SIG-M5 treated with dmso at 0.1 percent for 504 hours (cell line): ENCODE measurements at regions not wholly inside any gene's neighbourhood (a gene's known extent, or its start where the extent isn't known, plus 50 kb on each side); places are given as distances from the start of the nearest gene placed in this dataset.

Experiments used
- DNase-seq: peaks from one replicate; lab custom pipeline; 2025; ENCODE audit not compliant: unreplicated experiment; lab: John Stamatoyannopoulos, UW

DNA sequence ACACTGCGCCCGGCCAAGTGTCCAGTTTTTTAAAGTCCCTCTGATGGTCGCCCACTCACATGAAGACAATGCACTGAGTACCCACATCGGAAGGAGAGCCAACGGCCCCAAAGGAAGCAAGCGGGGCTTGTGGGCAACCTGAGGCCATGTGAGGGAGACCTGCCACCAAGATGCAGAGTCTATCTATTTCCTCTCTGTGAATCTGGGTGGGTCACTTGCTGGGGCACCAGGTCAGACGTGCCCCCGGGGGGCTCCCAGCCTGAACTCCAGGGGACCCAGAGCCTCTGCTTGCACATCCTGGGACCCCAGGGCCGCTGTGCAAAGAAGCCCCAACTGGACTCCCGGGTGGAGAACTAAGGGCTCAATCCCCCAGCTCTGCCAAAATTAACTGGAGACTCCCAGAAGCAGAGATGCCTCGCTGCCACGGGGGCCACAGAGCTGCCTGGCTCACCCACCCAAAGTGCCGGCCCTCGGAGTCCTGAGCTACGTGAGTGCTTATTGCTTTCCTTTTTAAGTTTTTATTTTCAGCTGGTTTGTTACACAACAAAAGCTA, 106.4 kb downstream of the BRD1 start:
- DNase-seq = no peak

DNA sequence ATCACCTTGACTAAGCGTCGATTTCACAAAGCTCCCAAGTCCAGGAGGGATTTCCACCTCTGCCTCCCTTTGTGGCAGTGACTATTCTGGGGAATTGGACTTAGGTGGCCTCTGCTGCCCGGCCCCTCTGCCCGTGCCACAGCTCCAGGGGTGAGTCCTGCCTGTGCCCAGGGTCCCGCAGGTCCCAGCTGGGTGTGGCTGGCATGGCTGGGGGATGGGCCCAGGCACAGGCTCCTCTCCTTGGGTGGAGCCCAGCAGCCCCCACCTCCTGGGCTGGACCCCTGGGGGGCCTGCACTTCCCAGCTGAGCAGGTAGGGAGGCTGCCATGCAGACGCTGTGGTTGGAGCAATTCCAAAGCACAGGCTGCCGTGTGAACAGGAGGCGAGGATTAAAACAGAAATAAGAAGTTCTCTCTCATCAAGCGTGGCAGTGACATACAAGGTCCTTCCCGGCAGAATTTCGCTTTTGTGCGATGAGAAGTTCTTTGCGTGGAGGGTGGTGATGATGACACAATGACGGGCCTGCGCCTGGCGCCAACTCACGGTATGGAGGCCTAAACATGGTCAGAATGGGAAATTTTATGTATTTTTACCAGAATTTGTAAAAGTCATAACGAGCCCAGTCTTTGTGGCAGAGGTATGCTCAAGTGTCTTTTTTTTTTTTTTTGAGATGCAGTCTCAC, 107.3 kb downstream of the BRD1 start:
- DNase-seq = no peak

DNA sequence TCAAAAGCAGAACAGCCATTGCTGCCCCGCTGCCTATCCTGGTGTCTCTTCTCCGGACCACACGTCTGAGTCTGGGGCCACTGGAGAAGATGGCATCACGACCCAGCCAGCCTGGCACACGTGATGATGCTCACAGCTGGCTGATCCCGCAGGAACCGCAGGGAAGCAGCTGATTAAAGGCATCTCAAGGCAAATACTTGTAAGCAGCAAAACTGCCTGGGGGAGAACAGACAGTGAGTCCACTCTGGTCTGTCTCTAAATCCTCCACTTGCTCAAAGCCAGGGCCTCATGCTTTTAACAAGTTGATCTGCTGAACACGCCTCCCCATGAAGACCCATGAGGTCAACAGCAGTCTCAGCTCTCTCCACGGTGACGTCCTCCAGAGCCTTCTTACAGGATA, 108.6 kb downstream of the BRD1 start:
- no peak for DNase-seq

DNA sequence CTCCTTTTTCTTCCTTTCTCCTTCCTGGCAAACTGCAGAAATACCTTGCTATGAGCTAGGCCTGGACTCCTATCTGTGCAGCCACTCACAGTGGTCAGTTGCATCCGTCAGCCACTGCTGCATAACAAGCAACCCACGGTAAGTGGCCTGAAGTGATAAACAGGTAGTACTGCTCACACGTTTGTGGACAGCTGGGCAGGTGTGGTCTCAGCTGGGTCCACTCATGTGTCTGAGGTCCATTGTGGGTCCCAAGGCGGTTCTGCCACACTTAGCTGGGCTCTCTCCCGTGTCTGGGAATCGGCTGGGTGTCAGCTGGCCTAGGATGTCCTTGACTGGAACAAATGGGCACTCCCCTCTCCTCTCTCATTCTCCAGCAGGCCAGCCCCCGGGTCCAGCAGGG, 109.3 kb downstream of the BRD1 start:
- no peak for DNase-seq

DNA sequence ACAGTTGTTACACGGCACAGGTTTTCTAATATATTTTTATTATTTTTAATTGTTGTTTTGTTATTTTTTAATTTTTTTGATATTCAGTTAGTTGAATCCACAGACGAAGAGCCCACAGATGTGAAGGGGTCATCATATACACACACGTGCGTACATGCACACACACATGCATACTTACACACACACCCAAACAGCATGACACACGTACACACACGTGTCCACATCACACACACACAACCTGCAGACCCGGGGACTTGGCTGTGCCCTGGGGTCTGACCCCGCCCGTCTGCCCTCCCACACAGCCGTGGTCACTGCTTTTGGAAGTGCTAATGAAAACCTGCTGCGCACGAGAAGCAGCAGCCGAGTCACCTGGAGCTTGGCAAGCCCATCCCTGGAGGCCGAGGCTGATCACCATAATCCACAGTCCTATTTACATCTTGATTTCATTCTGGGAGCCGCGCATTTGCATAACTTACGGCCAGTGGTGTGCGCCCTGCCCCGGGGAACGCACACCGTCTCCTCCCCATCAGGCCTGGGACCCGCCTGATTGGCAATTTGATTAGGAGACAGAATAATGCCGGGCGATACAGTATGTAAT, 110.3 kb downstream of the BRD1 start:
- no peak for DNase-seq

DNA sequence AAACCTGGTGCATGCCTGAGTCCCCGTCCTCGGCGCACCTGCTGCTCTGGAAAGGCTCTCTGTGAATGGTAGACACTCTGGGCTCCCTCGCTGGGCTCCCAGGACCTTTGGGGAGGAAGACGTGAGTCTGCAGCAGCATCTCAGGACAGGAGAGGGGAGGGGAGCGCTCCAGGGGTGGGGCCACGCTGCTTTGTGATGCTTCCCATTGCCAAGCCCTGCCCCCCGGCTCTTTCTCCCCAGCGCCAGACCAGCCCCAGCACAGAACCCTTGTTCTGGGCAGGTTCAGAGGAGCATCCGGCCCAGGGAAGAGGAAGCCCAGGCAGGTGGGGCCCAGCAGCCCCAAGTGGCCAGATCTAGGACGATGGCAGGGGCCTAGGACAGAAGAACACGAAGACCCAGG, 111.2 kb downstream of the BRD1 start:
- DNase-seq = no peak

DNA sequence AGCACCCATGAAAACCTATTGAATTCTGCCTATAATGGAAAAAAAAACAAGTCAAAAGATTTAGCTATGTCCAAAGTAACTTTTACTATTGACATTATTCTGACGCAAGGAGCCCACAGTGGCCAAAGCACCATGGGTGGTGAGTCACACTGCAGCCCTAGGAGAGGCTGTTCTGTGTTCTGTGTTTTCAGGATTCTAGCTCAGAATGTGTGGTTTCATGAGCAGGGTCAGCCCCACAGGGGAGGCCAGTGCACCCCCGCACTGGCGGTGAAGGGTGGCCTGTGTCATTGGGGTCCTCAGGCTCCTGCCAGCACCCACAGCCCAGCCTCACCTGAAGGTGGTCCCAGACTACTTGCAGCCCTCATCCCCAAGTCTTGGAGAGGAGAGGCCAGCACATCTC, 112.2 kb downstream of the BRD1 start:
- no peak for DNase-seq

DNA sequence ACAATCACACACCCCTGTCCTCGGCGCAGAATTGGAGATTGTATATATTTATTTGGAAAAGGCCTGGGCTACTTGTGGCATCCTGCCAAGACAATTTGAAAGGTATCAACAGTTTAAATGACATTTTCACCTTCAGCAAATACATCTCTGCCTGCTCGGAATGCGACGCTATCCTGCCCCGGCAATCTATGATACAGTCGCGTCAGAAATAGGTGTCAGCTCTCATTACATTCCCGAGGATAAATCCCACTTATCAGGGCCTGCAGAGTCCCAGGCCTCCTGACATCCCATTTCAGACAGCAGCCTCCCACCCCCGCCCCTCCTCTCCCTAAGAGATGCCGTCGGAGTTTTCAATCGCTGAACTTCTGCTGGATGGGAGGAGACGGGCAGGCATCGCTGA, 114.7 kb downstream of the BRD1 start:
- no peak for DNase-seq

DNA sequence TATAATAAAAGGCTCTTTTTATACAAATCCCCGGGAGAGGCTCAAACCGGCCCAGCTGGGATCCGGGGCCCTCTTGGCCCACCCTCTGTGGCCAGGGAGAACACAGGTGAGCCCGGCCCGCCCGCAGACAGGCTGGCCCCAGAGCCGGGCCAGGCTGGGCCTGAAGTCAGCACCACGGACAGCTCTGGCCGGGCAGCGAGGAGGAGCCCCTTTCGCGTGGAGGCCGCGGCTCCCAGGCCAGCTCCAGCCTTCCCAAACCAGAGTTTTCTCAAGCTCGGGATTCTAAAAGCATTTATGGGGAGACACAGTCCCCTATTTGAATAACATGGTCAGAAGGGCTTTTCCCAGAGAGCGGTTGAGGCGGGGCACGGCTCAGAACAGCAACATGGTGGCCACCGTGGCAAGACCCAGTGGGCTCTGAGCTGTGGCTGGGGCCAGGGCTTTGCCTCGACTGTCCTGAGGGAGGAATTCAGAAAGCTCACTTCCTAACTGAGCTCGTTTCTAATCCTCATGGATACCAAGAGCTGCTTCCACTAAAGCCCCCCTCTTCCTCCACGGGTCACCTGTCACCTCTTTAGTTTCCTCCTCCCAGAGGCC, 115.4 kb downstream of the BRD1 start:
- DNase-seq = no peak

DNA sequence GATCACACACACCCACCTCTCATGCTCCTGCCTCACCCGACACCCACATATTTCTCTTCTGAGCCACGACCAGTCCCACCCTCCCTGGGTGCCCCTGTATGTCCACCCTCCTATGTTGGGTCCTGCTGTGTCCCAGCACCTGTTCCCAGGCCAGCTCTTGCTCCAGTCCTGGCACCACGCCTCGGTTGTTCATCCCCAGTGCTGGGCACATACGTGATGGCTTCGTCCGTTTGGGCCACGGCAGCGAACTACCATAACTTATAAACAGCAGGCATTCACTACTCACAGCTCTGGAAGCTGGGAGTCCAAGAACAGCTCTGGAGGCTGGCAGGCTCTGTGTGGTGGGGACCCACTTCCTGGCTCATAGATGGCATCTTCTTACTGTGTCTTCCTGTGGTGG, 116.9 kb downstream of the BRD1 start:
- DNase-seq = no peak

DNA sequence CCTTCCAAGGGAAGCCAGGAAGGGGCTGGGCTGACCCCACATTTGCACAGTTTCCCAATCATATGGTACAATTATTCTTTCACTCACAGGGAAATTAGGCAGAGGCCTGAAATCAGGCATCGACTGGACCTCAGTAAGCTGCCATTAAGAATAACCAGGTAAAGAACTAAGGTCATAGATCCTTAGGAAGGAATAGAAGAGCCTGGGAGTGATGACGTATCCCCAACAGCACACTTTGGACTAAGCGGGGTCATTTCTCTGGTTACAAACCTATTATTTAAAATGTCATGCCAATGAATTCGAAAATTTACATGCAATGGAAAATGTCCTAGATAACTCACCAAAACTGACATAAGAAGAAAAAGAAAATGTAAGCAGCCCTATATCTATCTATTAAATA, 118.2 kb downstream of the BRD1 start:
- no peak for DNase-seq

DNA sequence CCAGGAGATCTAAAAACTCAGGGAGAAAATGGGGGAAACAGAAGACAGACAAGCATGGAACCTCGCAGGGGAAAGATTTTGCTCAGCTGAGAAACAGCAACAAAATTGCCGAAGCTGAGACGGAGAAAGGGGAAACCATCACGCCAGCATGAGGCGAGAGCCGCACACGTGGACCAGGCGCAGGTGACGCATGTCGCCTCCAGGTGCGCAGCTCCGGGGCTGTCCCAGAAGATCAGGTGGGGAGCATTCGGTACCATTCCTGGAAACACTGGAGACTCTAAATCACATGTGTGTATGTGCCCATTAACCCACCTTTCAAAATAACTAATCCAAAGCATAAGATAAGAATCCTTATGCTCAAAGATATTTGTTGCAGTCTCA, 121.7 kb downstream of the BRD1 start:
- no peak for DNase-seq

DNA sequence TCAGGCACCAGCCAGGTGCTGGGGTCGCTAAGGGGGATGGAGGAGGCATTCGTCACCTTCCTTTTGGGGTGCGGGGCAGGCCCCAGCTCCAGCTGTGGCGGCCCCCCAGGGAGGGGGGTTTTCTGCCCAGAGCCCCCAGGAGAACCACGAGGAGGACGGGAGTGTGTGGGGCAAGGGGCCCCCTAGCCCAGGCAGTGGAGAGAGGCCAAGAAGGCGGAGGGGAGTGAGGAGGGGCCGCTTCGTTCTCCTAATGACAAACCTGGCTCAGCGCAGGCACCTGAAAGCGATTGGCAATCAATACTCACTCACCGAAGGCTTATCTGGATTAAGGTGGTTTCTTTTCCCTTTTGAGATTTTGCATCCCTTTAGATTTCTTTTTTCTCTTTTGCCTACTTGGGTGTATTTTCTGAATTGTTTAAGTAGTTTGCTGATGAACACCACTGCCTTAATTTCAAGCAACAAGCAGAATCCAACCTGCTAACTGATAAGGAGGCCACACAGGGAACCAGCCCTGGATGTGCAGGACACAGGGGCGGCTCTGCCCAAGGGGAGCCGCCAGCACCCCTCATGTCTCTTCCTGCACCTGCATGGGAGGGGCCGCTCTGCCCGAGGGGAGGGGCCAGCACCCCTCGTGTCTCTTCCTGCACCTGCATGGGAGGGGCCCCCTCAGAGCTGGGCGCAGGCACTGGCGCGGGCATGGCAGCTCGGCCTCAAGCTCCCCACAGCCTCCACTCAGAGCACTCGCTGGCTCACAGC, 122.3 kb downstream of the BRD1 start:
- DNase-seq = no peak

DNA sequence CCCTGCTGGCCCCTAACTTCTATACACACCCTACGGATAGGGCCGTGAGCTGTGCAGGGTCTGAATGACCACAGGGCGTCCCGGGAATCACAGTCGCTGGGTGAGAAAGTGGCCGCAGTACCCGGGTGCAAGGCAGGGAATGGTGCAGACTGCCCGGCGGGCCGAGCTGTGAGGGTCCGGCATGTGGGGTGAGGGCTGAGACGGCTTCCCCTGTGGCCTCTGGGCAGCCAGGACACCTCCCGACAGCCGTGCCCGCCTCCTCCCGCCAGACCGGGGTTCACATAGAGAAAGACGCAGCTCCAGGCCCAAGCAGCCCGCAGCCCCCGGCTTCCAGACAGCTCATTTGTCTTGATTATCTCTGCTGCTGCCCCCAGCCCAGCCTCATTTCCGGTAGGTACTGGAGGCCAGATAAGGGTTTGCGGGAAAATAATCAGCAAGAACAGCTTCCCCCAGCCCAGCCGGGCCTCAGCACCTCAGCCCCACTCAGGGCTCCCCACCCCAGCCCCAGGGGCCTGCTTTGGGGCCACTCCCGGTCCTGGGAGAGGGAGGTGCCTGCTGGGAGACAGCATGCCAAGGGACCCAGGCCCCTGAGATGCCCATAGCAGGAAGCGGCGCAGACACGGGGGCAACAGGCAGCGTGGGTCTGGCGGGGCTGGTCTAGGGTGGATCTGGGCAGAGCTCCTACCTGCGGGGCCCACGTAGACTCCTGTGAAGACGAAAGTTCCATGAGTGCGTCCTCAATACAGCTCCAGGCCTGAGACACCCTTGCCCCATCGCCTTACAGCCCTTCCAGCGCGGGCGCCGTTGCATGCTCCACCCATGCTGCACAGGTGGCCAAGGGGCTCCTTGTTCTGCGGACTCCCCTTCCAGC, 123.1 kb downstream of the BRD1 start:
- DNase-seq = no peak

DNA sequence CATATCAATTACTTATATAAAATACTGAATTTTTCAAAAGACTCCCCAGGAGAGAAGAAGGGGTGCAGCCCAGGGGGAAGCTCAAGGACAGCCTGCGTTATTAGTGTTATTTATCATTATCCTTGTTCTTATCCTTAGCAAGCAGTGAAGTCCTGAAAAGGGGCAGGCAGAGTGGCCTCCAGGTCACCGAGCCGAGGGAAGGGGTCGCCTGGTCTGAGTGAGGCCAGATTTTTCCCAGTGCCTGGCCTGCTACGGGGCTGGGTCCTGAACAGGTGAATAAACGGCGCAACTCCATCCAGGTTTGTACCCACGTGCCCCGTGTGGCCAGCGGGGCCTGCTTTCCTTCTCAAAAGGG, 123.7 kb downstream of the BRD1 start:
- DNase-seq = no peak

DNA sequence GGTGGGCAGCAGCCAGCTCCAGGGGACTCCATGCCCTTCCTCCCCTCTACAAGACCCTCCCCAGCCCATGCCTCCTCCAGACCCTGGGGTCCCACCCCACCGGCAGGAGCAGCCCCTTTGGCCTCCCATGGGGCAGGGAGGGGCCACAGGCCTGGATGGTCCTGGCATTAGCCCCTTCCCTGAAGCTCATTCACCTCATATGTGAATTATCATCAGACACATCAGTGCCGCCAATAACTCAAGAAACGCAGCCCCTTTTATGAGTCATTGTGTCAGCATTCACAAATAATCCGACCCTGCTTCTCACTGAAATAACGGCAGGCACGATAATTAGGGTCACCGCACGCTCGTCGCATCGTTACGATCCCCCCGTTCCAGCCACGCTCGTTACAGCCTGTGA, 124.2 kb downstream of the BRD1 start:
- no peak for DNase-seq

DNA sequence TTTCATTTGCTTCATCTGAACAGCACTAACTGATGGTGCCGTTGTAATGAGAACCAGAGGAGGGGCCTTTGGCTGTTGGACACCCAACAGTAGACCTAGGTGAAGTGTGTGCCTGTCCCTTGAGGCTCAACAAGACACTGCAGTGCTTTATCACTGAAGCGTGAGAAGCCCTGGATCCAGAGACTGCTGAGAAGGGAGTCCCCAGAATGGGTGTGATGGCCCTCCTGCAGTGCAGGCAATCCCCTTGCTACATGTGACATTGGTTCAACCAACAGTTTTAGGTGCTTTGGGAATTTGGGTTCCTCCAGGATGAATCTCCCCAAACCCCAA, 125.6 kb downstream of the BRD1 start:
- no peak for DNase-seq

DNA sequence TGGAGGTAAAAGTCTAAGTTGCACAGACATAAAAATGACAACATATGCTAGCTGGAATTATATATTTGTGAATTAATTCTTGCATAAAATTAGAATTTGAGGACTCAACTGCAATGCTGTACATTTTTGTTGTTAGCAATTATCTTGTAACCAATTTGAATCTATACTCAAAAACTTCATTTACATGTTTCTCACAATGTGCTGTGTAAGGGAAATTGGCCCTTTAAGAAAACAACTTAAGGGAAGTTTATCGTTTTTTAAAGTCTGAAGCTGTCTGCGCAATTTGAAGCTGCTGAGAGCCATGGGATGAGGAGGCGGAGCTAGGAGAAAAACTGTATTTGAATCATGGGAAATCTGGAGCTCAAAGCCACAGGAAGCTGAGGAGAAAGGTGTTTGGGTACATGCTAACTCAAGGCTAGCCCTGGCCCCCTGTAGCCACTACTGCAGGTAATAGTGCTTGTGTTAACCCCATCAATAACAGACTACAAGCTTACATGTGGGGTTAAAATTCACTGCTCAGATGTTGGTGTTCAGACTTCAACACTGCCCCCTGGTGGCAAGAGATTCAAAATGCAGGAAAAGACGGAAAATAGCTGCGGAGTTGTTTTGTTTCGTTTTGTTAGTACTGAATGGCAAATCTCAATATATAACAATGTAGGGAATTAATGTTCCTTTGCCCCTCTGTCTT, 126.1 kb downstream of the BRD1 start:
- no peak for DNase-seq

DNA sequence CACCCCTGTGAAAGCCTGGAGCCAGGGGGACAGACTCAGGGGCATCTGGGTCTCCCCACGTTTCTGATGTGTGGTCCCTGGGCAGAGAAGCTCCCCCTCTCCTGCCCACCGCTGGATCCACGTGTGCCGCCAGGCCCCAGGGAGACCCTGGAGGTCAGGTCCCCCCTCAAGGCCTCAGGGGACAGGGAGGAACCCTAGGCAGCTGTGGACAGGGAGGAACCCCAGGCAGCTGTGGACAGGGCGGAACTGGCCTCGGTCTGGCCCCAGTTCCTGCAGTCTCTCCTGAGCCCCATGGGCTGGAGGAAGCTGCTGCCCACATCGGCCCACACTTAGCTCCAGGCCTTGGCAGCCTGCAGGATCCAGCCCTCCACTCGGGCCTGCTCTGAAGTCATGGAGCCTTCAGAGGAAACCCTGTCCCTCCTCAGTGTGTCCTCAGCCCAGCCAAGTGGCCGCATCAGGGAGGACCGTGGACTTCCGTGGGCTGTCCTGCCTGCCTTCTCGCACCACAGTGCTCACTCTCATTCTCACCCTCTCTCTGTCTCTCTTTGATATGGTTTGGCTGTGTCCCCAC, 127.7 kb downstream of the BRD1 start:
- DNase-seq = no peak

DNA sequence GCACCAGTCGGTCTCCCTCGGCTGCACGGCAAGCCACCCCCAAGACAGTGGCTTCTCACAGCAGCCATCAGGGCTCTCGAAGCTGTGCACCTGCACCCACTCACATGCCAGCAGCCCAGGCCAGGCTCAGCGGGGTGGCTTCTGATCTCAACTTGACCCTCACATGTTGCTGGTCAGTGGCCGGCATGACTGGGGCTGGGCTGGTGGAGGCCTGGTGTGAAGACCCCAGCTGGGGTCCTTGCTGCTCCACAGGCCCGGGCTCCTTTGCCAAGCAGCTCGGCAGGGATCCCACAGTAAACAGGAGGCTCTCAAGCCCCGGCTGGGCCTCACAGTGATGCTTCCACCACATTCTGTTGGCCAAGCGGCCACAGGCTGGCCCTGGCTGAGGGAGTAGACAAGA, 128.2 kb downstream of the BRD1 start:
- DNase-seq = no peak
